Sigmoid colon (tissue), 4 donors: ENCODE measurements at regions not wholly inside any gene's neighbourhood (a gene's known extent, or its start where the extent isn't known, plus 50 kb on each side); places are given as distances from the start of the nearest gene placed in this dataset.

Experiments used
- EP300 ChIP-seq, 4 donors: sonication (generic); formaldehyde crosslinking; IDR thresholded peaks; one replicate each; pipeline ENCODE4 v1.6.1; 2017; ENCODE audit warnings: antibody characterized with exemption in 4 of 4
- POLR2AphosphoS5 ChIP-seq, 4 donors: sonication (generic); formaldehyde crosslinking; IDR thresholded peaks; one replicate each; pipeline ENCODE4 v1.6.1; 2017; ENCODE audit warnings: antibody characterized with exemption in 4 of 4
- TF ChIP-seq, protein P1 (sequence below), 4 experiments: fragments of 450-650 bp in 3 of 4; fragments of 200-600 bp in 1 of 4; IDR thresholded peaks; one replicate each; pipeline ENCODE4 v1.5.1; 2016 to 2019; ENCODE audit warnings: antibody characterized with exemption in 4 of 4, mild to moderate bottlenecking in 3 of 4, moderate library complexity in 2 of 4

DNA sequence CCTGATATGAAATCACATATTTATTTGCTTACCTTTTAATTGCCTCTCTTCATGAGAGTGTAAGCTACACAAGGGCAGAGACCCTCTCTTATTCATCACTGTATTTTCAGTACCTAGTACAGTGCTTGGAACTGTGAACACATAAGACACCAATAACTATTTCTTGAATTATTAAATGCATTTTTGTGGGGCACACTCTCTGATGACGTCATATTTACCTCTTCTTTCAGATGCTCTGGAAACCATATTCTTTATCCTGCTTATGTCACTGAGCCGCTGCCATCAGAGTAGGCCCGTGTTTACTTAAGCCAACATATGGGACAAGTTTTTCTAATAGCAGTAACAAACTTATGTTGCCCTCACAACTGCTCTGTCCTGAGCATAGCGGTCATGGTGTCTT is 266.5 kb downstream of the ELAVL2 start:
- TF ChIP-seq, protein P1, sequence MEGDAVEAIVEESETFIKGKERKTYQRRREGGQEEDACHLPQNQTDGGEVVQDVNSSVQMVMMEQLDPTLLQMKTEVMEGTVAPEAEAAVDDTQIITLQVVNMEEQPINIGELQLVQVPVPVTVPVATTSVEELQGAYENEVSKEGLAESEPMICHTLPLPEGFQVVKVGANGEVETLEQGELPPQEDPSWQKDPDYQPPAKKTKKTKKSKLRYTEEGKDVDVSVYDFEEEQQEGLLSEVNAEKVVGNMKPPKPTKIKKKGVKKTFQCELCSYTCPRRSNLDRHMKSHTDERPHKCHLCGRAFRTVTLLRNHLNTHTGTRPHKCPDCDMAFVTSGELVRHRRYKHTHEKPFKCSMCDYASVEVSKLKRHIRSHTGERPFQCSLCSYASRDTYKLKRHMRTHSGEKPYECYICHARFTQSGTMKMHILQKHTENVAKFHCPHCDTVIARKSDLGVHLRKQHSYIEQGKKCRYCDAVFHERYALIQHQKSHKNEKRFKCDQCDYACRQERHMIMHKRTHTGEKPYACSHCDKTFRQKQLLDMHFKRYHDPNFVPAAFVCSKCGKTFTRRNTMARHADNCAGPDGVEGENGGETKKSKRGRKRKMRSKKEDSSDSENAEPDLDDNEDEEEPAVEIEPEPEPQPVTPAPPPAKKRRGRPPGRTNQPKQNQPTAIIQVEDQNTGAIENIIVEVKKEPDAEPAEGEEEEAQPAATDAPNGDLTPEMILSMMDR (IDR thresholded peaks at IDR 0.05): no peak
- no peak for TF ChIP-seq EP300 (IDR thresholded peaks at IDR 0.05)
- no peak for TF ChIP-seq POLR2AphosphoS5 (IDR thresholded peaks at IDR 0.05)
